OCI-LY1 (cell line): ENCODE measurements at regions not wholly inside any gene's neighbourhood (a gene's known extent, or its start where the extent isn't known, plus 50 kb on each side); places are given as distances from the start of the nearest gene placed in this dataset.

Experiments
- H2AFZ ChIP-seq: fragments of 200-600 bp; sonication (generic), shearing (Covaris generic); 2 replicates; pipeline ENCODE4 v1.6.0; 2014; ENCODE audit warnings: antibody characterized with exemption, mild to moderate bottlenecking, low read length
- H3F3A ChIP-seq: fragments of 200-600 bp; sonication (generic), shearing (Covaris generic); 2 replicates; pipeline ENCODE4 v1.6.0; 2014; ENCODE audit warnings: mild to moderate bottlenecking, antibody characterized with exemption, low read length, moderate library complexity; ENCODE audit not compliant: insufficient read depth
- H3K27ac ChIP-seq: fragments of 200-600 bp; sonication (generic); 2 replicates; pipeline ENCODE4 v1.5.1; 2014; ENCODE audit warnings: low read length, mixed run types, mild to moderate bottlenecking, low read depth; ENCODE audit not compliant: poor library complexity, severe bottlenecking
- H3K27me3 ChIP-seq: fragments of 200-600 bp; sonication (generic); 2 replicates; pipeline ENCODE4 v1.6.0; 2014; ENCODE audit warnings: antibody characterized with exemption, mild to moderate bottlenecking, low read length, moderate library complexity; ENCODE audit not compliant: insufficient read depth
- H3K36me3 ChIP-seq: fragments of 200-600 bp; sonication (generic); 2 replicates; pipeline ENCODE4 v1.6.1; 2014; ENCODE audit warnings: mild to moderate bottlenecking, antibody characterized with exemption, low read length, moderate library complexity, mixed read lengths; ENCODE audit not compliant: insufficient read depth
- H3K4me1 ChIP-seq: fragments of 200-600 bp; sonication (generic); 2 replicates; pipeline ENCODE4 v1.5.1; 2014; ENCODE audit warnings: mild to moderate bottlenecking, low read length, moderate library complexity; ENCODE audit not compliant: insufficient read depth, severe bottlenecking
- H3K4me2 ChIP-seq: fragments of 200-600 bp; sonication (generic), shearing (Covaris generic); 2 replicates; pipeline ENCODE4 v1.6.1; 2014; ENCODE audit warnings: low read length
- H3K4me3 ChIP-seq: fragments of 200-600 bp; sonication (generic); 2 replicates; pipeline ENCODE4 v1.5.1; 2014; ENCODE audit warnings: low read length, low read depth, mild to moderate bottlenecking, mixed read lengths; ENCODE audit not compliant: poor library complexity, severe bottlenecking
- H3K79me2 ChIP-seq: fragments of 200-600 bp; shearing (Covaris generic); 2 replicates; pipeline ENCODE4 v1.6.1; 2016; ENCODE audit warnings: mixed run types, low read length, mixed read lengths; ENCODE audit not compliant: insufficient read depth
- H3K9ac ChIP-seq: fragments of 200-600 bp; sonication (generic), shearing (Covaris generic); 2 replicates; pipeline ENCODE4 v1.6.1; 2014; ENCODE audit warnings: mild to moderate bottlenecking, low read length, mixed read lengths
- H3K9me2 ChIP-seq: fragments of 200-600 bp; sonication (generic), shearing (Covaris generic); 2 replicates; pipeline ENCODE4 v1.6.1; 2014; ENCODE audit warnings: low read depth, mild to moderate bottlenecking, low read length, mixed read lengths
- H3K9me3 ChIP-seq: fragments of 200-600 bp; shearing (Covaris generic); 2 replicates; pipeline ENCODE4 v1.6.1; 2014; ENCODE audit warnings: low read length, mixed read lengths
- H4K20me1 ChIP-seq: fragments of 200-600 bp; sonication (generic), shearing (Covaris generic); 2 replicates; pipeline ENCODE4 v1.6.0; 2016; ENCODE audit warnings: mild to moderate bottlenecking, low read length; ENCODE audit not compliant: insufficient read depth
- EZH2 ChIP-seq: fragments of 200-600 bp; sonication (generic), shearing (Covaris generic); IDR thresholded peaks from 2 replicates; pipeline ENCODE4 v1.8.0; 2017; ENCODE audit warnings: borderline replicate concordance, mixed run types, mild to moderate bottlenecking, antibody characterized with exemption, low read length, moderate library complexity, mixed read lengths
- TF ChIP-seq, protein P1 (sequence below): fragments of 200-600 bp; sonication (generic), shearing (Covaris generic); IDR thresholded peaks from 2 replicates; pipeline ENCODE4 v1.5.1; 2017; ENCODE audit warnings: mild to moderate bottlenecking, antibody characterized with exemption, low read length, moderate library complexity, mixed read lengths

DNA sequence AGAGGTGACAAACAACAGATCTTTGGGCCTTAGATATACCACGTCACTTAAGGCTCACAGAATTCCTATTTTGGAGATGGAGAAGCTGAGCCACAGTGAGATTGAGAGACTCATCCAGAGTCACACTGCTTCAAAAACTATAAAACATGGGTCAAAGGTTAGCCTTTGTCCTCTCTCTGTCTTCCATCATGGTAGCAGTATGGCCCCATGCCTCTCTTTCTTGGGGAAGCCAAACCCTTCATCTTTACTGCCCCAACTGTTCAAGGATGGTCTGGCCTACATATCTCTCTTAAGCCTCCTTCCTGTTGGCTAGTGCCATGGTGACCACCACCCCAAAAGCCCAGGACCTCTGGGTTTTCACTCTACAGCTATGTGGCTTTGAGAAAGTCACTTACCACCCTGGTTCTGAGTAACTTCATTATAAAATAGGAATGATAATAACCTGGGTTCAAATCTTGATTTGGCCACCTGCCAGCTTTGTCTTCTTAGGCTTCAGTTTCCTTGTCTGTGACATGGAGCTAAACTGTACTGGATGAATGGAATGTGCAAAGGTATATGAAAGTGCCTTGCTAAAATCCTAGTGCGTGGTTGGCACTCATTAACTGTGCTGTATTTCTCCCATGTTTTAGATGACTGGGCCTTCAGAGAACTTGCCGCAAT, 85.9 kb upstream of the JUN start:
- peak overlapping the region; percentile 84 for H3K27ac ChIP-seq
- no peak for TF ChIP-seq EZH2
- TF ChIP-seq, protein P1, sequence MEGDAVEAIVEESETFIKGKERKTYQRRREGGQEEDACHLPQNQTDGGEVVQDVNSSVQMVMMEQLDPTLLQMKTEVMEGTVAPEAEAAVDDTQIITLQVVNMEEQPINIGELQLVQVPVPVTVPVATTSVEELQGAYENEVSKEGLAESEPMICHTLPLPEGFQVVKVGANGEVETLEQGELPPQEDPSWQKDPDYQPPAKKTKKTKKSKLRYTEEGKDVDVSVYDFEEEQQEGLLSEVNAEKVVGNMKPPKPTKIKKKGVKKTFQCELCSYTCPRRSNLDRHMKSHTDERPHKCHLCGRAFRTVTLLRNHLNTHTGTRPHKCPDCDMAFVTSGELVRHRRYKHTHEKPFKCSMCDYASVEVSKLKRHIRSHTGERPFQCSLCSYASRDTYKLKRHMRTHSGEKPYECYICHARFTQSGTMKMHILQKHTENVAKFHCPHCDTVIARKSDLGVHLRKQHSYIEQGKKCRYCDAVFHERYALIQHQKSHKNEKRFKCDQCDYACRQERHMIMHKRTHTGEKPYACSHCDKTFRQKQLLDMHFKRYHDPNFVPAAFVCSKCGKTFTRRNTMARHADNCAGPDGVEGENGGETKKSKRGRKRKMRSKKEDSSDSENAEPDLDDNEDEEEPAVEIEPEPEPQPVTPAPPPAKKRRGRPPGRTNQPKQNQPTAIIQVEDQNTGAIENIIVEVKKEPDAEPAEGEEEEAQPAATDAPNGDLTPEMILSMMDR = no peak
- no peak overlapping the region for H2AFZ ChIP-seq

DNA sequence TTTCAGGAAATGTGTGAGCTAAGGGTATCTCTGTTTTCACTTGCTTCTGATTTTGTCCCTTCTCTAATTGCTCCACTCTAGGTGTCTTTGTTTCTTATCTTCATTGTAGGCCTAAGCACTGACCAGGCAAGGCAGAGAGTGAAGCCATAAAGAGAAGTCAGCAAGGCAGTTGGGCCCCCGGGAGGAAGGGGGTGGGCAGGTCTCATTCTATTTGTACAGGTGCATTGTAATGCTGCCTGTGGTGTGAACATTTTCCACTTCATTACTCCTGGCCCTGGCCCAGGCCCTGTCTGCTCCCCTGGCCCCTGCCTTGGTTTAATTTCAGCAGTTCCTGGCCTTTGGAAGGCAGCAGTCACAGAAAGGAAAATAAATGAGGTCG, 86.4 kb upstream of the JUN start:
- TF ChIP-seq, protein P1 = no peak
- no peak for TF ChIP-seq EZH2
- no peaks in the 10 kb centered on the region for H3K36me3 ChIP-seq
- no peaks in the 10 kb centered on the region for H4K20me1 ChIP-seq
- peak overlapping the region; percentile 1; the same call in 1 of the 2 replicates for H3K4me2 ChIP-seq
- H3K27me3 ChIP-seq = no peaks in the 10 kb centered on the region
- no peaks in the 10 kb centered on the region for H3F3A ChIP-seq
- H3K9me2 ChIP-seq = no peaks in the 10 kb centered on the region
- H3K4me1 ChIP-seq = peaks cover 53% of the 10 kb centered on the region
- H3K27ac ChIP-seq = peak overlapping the region; percentile 84
- H3K9ac ChIP-seq = peak overlapping the region; percentile 3; the same call in 1 of the 2 replicates
- no peak overlapping the region for H3K4me3 ChIP-seq
- H3K79me2 ChIP-seq = no peaks in the 10 kb centered on the region
- H3K9me3 ChIP-seq = no peaks in the 10 kb centered on the region
- H2AFZ ChIP-seq = no peak overlapping the region

More for the DNA sequence above, 85.9 kb upstream of the JUN start:
- H3K4me1 ChIP-seq = peaks cover 48% of the 10 kb centered on the region
- no peaks in the 10 kb centered on the region for H3K27me3 ChIP-seq
- H3K9me2 ChIP-seq = no peaks in the 10 kb centered on the region
- H3K4me3 ChIP-seq = no peak overlapping the region
- peak overlapping the region; percentile 1; the same call in 1 of the 2 replicates for H3K4me2 ChIP-seq
- H3K79me2 ChIP-seq = no peaks in the 10 kb centered on the region
- no peaks in the 10 kb centered on the region for H3F3A ChIP-seq
- no peaks in the 10 kb centered on the region for H3K36me3 ChIP-seq
- no peaks in the 10 kb centered on the region for H3K9me3 ChIP-seq
- no peaks in the 10 kb centered on the region for H4K20me1 ChIP-seq
- H3K9ac ChIP-seq = peak overlapping the region; percentile 3; the same call in 1 of the 2 replicates

DNA sequence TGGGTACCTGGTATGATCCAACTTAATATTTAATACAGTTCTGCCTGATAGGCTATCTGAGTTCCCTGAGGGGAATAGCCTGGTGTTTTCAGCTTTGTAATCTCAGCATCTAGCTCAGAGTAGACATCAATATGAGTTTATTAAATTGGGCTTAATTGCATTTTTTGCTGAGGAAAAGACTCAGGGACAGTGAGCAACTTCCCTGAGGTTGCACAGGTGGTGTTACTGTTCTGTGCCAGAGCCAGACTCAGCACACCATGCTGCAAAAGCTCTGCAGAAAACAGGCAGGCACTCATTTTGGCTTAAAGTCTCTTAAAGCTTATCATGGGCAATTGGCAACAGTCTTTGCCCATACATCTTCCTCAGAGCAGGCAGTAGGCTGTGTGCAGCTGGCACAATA, 90.5 kb upstream of the JUN start:
- TF ChIP-seq, protein P1 = no peak
- no peak for TF ChIP-seq EZH2
- Histone ChIP-seq H3K79me2 (no peaks in the 10 kb centered on the region), H3K4me3 (no peak overlapping the region), H3K4me2 (no peak overlapping the region), H3K4me1 (peaks cover 50% of the 10 kb centered on the region), H3F3A (no peaks in the 10 kb centered on the region), H3K9ac (no peak overlapping the region), H3K36me3 (no peaks in the 10 kb centered on the region), H2AFZ (no peak overlapping the region), H3K9me2 (no peaks in the 10 kb centered on the region), H3K27ac (no peak overlapping the region), H3K9me3 (no peaks in the 10 kb centered on the region), H4K20me1 (no peaks in the 10 kb centered on the region), H3K27me3 (no peaks in the 10 kb centered on the region)
